GM18867 (cell line): ENCODE measurements at regions not wholly inside any gene's neighbourhood (a gene's known extent, or its start where the extent isn't known, plus 50 kb on each side); places are given as distances from the start of the nearest gene placed in this dataset.
A peak's percentile ranks its signal among the peaks of the same experiment; 100 is the strongest.

ENCODE experiments used
- ATAC-seq: cut with Tn5 transposase; IDR thresholded peaks from one replicate; pipeline ENCODE4 v1.9.1; 2021; ENCODE audit warnings: mild to moderate bottlenecking, moderate library complexity; ENCODE audit not compliant: unreplicated experiment

- no peak for ATAC-seq
Measured at GRCh38 chr9:107948601-107949000, 459.0 kb upstream of the KLF4 start.

- ATAC-seq, result no peak
Measured at GRCh38 chr9:107948086-107948485, 458.5 kb upstream of the KLF4 start.

- ATAC-seq, result no peak
Measured at GRCh38 chr9:107946364-107947141, 457.0 kb upstream of the KLF4 start.

- ATAC-seq, result no peak
Measured at GRCh38 chr9:107945961-107946360, 456.4 kb upstream of the KLF4 start.

GRCh38 chr9:107945493-107945892 is 455.9 kb upstream of the KLF4 start:
- no peak for ATAC-seq

- ATAC-seq, result no peak
Measured at GRCh38 chr9:107944387-107944786, 454.8 kb upstream of the KLF4 start.

GRCh38 chr9:107943901-107944300 is 454.3 kb upstream of the KLF4 start:
- no peak for ATAC-seq

- peak; percentile 65 for ATAC-seq
Measured at GRCh38 chr9:107942856-107943255, 453.3 kb upstream of the KLF4 start.

- ATAC-seq, result no peak
Measured at GRCh38 chr9:107942291-107942690, 452.7 kb upstream of the KLF4 start.

- no peak for ATAC-seq
Measured at GRCh38 chr9:107940616-107941595, 451.3 kb upstream of the KLF4 start.

GRCh38 chr9:107938801-107939386 is 449.3 kb upstream of the KLF4 start:
- ATAC-seq, result no peak

- no peak for ATAC-seq
Measured at GRCh38 chr9:107935931-107936330, 446.4 kb upstream of the KLF4 start.

- ATAC-seq, result no peak
Measured at GRCh38 chr9:107933516-107933915, 443.9 kb upstream of the KLF4 start.

- no peak for ATAC-seq
Measured at GRCh38 chr9:107933097-107933496, 443.5 kb upstream of the KLF4 start.

GRCh38 chr9:107932601-107933000 is 443.0 kb upstream of the KLF4 start:
- no peak for ATAC-seq

- ATAC-seq, result no peak
Measured at GRCh38 chr9:107932046-107932445, 442.5 kb upstream of the KLF4 start.

- ATAC-seq, result no peak
Measured at GRCh38 chr9:107931071-107931715, 441.6 kb upstream of the KLF4 start.

GRCh38 chr9:107929443-107929842 is 439.9 kb upstream of the KLF4 start:
- ATAC-seq, result no peak

GRCh38 chr9:107928701-107929371 is 439.3 kb upstream of the KLF4 start:
- no peak for ATAC-seq

GRCh38 chr9:107927276-107927675 is 437.7 kb upstream of the KLF4 start:
- ATAC-seq, result no peak
